Lower leg skin (tissue), 3 donors: ENCODE measurements at regions not wholly inside any gene's neighbourhood (a gene's known extent, or its start where the extent isn't known, plus 50 kb on each side); places are given as distances from the start of the nearest gene placed in this dataset.

ENCODE experiments used
- POLR2A ChIP-seq, 2 donors: fragments of 450-650 bp; IDR thresholded peaks; one replicate each; pipeline ENCODE4 v1.6.1; 2016 to 2017; ENCODE audit warnings: antibody characterized with exemption in 2 of 2, mild to moderate bottlenecking in 1 of 2, moderate library complexity in 1 of 2
- TF ChIP-seq, protein P1 (sequence below), 3 donors: fragments of 450-650 bp; IDR thresholded peaks; one replicate each; pipeline ENCODE4 v1.5.1; 2016; ENCODE audit warnings: antibody characterized with exemption in 3 of 3, mild to moderate bottlenecking in 3 of 3, moderate library complexity in 2 of 3

DNA sequence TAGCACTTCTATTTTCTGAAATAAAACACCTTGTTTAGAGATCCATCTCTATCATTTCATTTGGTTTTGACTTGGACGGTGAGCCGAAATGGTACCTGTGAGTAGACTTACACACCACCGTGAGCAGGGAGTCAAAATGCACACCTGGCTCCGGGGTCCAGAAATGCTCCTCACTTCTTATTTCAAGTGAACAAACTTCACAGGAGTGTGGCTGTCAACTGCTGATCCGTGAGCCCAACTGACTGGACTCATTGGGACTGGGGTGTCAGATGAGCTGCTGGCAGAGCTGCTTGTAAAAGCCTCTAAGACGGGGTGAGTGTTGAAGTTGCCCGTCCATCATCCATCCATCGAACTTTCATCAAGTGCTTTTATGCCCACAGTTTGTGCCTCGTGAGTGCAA, 435.5 kb downstream of the GLRX3 start:
- TF ChIP-seq, protein P1, sequence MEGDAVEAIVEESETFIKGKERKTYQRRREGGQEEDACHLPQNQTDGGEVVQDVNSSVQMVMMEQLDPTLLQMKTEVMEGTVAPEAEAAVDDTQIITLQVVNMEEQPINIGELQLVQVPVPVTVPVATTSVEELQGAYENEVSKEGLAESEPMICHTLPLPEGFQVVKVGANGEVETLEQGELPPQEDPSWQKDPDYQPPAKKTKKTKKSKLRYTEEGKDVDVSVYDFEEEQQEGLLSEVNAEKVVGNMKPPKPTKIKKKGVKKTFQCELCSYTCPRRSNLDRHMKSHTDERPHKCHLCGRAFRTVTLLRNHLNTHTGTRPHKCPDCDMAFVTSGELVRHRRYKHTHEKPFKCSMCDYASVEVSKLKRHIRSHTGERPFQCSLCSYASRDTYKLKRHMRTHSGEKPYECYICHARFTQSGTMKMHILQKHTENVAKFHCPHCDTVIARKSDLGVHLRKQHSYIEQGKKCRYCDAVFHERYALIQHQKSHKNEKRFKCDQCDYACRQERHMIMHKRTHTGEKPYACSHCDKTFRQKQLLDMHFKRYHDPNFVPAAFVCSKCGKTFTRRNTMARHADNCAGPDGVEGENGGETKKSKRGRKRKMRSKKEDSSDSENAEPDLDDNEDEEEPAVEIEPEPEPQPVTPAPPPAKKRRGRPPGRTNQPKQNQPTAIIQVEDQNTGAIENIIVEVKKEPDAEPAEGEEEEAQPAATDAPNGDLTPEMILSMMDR (IDR thresholded peaks at IDR 0.05), result no peak
- no peak for TF ChIP-seq POLR2A (IDR thresholded peaks at IDR 0.05)
